ENCODE measurements at regions not wholly inside any gene's neighbourhood (a gene's known extent, or its start where the extent isn't known, plus 50 kb on each side); places are given as distances from the start of the nearest gene placed in this dataset.

DNA sequence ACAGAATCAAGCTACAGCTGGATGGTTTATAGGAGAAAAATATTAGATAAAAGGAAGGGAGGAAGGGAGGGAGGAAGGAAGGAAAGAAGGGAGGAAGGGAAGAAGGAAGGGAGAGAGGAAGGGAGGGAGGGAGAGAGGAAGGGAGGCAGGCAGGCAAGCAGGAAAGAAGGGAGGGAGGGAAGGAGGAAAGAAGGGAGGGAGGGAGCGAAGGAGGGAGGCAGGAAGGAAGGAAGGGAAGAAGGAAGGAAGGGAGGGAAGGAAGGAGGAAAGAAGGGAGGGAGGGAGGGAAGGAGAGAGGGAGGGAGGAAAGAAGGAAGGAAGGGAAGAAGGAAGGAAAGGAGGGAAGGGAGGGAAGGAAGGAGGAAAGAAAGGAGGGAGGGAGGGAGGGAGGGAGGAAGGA, 77.9 kb upstream of the C1QTNF7 start:
- no peak for TF ChIP-seq POLR2A (IDR thresholded peaks at IDR 0.05)
- TF ChIP-seq, protein P1, sequence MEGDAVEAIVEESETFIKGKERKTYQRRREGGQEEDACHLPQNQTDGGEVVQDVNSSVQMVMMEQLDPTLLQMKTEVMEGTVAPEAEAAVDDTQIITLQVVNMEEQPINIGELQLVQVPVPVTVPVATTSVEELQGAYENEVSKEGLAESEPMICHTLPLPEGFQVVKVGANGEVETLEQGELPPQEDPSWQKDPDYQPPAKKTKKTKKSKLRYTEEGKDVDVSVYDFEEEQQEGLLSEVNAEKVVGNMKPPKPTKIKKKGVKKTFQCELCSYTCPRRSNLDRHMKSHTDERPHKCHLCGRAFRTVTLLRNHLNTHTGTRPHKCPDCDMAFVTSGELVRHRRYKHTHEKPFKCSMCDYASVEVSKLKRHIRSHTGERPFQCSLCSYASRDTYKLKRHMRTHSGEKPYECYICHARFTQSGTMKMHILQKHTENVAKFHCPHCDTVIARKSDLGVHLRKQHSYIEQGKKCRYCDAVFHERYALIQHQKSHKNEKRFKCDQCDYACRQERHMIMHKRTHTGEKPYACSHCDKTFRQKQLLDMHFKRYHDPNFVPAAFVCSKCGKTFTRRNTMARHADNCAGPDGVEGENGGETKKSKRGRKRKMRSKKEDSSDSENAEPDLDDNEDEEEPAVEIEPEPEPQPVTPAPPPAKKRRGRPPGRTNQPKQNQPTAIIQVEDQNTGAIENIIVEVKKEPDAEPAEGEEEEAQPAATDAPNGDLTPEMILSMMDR (IDR thresholded peaks at IDR 0.05): no peak
- no peak for TF ChIP-seq EP300 (IDR thresholded peaks at IDR 0.05)
- no peak for TF ChIP-seq POLR2AphosphoS5 (IDR thresholded peaks at IDR 0.05)
